HL-60 (cell line): ENCODE measurements at regions not wholly inside any gene's neighbourhood (a gene's known extent, or its start where the extent isn't known, plus 50 kb on each side); places are given as distances from the start of the nearest gene placed in this dataset.

Experiments used
- GABPA ChIP-seq: IDR thresholded peaks from 2 replicates; pipeline ENCODE4 v1.6.1; 2012; ENCODE audit warnings: low read depth
- TF ChIP-seq, protein P1 (sequence below): IDR thresholded peaks from one replicate; pipeline ENCODE4 v1.5.1; 2011; ENCODE audit warnings: low read length, control low read depth, inconsistent platforms; ENCODE audit not compliant: insufficient read depth

GRCh38 chr1:30462166-30462565 lies 261.2 kb downstream of the MATN1 start:
- TF ChIP-seq, protein P1, sequence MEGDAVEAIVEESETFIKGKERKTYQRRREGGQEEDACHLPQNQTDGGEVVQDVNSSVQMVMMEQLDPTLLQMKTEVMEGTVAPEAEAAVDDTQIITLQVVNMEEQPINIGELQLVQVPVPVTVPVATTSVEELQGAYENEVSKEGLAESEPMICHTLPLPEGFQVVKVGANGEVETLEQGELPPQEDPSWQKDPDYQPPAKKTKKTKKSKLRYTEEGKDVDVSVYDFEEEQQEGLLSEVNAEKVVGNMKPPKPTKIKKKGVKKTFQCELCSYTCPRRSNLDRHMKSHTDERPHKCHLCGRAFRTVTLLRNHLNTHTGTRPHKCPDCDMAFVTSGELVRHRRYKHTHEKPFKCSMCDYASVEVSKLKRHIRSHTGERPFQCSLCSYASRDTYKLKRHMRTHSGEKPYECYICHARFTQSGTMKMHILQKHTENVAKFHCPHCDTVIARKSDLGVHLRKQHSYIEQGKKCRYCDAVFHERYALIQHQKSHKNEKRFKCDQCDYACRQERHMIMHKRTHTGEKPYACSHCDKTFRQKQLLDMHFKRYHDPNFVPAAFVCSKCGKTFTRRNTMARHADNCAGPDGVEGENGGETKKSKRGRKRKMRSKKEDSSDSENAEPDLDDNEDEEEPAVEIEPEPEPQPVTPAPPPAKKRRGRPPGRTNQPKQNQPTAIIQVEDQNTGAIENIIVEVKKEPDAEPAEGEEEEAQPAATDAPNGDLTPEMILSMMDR, result no peak
- no peak for TF ChIP-seq GABPA
